B cell (primary cell): ENCODE measurements at regions not wholly inside any gene's neighbourhood (a gene's known extent, or its start where the extent isn't known, plus 50 kb on each side); places are given as distances from the start of the nearest gene placed in this dataset.

Experiments
- EZH2 ChIP-seq: IDR thresholded peaks from 2 replicates; pipeline ENCODE4 v1.6.1; 2012; ENCODE audit warnings: borderline replicate concordance, low read depth, mild to moderate bottlenecking, moderate library complexity, low read length; ENCODE audit not compliant: insufficient read depth, poor library complexity, severe bottlenecking
- TF ChIP-seq, protein P1 (sequence below): fragments of 200-600 bp; IDR thresholded peaks from one replicate; pipeline ENCODE4 v1.8.0; 2022; ENCODE audit warnings: antibody characterized with exemption, mild to moderate bottlenecking

DNA sequence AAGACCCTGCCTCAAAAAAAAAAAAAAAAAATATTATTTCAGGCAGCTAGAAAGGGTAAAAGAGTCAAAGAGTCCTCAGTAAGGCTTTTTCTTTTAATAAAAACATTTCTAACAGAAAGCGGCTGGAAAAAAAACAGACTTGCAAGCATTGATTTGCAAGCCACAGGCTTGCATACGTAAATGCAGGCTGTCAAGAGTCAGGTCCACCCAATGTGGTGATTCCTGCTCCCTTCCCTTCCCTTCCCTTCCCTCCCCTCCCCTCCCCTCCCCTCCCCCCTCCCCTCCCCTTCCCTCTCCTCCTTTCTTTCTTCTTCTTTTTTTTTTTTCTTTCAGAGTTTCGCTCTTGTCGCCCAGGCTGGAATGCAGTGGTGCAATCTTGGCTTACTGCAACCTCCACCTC is 74.4 kb upstream of the GULP1 start:
- TF ChIP-seq, protein P1, sequence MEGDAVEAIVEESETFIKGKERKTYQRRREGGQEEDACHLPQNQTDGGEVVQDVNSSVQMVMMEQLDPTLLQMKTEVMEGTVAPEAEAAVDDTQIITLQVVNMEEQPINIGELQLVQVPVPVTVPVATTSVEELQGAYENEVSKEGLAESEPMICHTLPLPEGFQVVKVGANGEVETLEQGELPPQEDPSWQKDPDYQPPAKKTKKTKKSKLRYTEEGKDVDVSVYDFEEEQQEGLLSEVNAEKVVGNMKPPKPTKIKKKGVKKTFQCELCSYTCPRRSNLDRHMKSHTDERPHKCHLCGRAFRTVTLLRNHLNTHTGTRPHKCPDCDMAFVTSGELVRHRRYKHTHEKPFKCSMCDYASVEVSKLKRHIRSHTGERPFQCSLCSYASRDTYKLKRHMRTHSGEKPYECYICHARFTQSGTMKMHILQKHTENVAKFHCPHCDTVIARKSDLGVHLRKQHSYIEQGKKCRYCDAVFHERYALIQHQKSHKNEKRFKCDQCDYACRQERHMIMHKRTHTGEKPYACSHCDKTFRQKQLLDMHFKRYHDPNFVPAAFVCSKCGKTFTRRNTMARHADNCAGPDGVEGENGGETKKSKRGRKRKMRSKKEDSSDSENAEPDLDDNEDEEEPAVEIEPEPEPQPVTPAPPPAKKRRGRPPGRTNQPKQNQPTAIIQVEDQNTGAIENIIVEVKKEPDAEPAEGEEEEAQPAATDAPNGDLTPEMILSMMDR = no peak
- no peak for TF ChIP-seq EZH2
